ENCODE measurements at regions not wholly inside any gene's neighbourhood (a gene's known extent, or its start where the extent isn't known, plus 50 kb on each side); places are given as distances from the start of the nearest gene placed in this dataset.

- no peak for TF ChIP-seq CTCF (IDR thresholded peaks at IDR 0.05)
- ATAC-seq (ENCODE audit: low FRiP score) (peak; percentile 79), DNase-seq (ENCODE audit: low spot score) (no peak)
Measured at GRCh38 chr5:38607396-38607795, 51.0 kb upstream of the LIFR start.

GRCh38 chr5:38607930-38608564, 51.6 kb upstream of the LIFR start:
- DNase-seq (ENCODE audit: low spot score) (no peak), ATAC-seq (ENCODE audit: low FRiP score) (no peak)
- no peak for TF ChIP-seq CTCF (IDR thresholded peaks at IDR 0.05)

GRCh38 chr5:38608874-38609273, 52.4 kb upstream of the LIFR start:
- TF ChIP-seq CTCF (IDR thresholded peaks at IDR 0.05): no peak
- DNase-seq (ENCODE audit: low spot score): no peak

GRCh38 chr5:38612851-38613250, 56.4 kb upstream of the LIFR start:
- ATAC-seq (ENCODE audit: low FRiP score) (no peak), DNase-seq (ENCODE audit: low spot score) (no peak)
- TF ChIP-seq CTCF (IDR thresholded peaks at IDR 0.05): no peak

More at GRCh38 chr5:38608874-38609273, 52.4 kb upstream of the LIFR start:
- no peak for ATAC-seq (ENCODE audit: low FRiP score)

GRCh38 chr5:38613490-38613889, 57.0 kb upstream of the LIFR start:
- ATAC-seq (ENCODE audit: low FRiP score) (no peak), DNase-seq (ENCODE audit: low spot score) (no peak)
- no peak for TF ChIP-seq CTCF (IDR thresholded peaks at IDR 0.05)

- TF ChIP-seq CTCF (IDR thresholded peaks at IDR 0.05): no peak
- ATAC-seq (ENCODE audit: low FRiP score): no peak
- DNase-seq (ENCODE audit: low spot score): no peak
Measured at GRCh38 chr5:38613992-38614836, 57.8 kb upstream of the LIFR start.

- ATAC-seq (ENCODE audit: low FRiP score): no peak
Measured at GRCh38 chr5:38615042-38615441, 58.6 kb upstream of the LIFR start.

More at GRCh38 chr5:38615042-38615441, 58.6 kb upstream of the LIFR start:
- no peak for DNase-seq (ENCODE audit: low spot score)
- TF ChIP-seq CTCF (IDR thresholded peaks at IDR 0.05): no peak
